Kidney (tissue), 13 donors: ENCODE measurements at regions not wholly inside any gene's neighbourhood (a gene's known extent, or its start where the extent isn't known, plus 50 kb on each side); places are given as distances from the start of the nearest gene placed in this dataset.

Experiments used
- DNase-seq, 5 donors: peaks; one replicate each; pipeline ENCODE4 v3.0.0-alpha.2; 2013 to 2020
- FAIRE-seq: peaks from 2 replicates; lab custom pipeline; 2012; peaks lifted over from hg19 to GRCh38; lab: Jason Lieb, UNC
- H3K27ac ChIP-seq, 2 donors: one replicate each; pipeline ENCODE4 v1.7.0; 2013; ENCODE audit warnings: low read depth in 2 of 2, low read length in 2 of 2, inconsistent platforms in 1 of 2
- H3K27me3 ChIP-seq: one replicate; pipeline ENCODE4 v1.7.1; 2013; ENCODE audit warnings: low read length, inconsistent platforms; ENCODE audit not compliant: control insufficient read depth, insufficient read depth
- H3K36me3 ChIP-seq, 3 donors: one replicate each; pipeline versions ENCODE4 v1.7.0 to v1.7.1; 2013; ENCODE audit warnings: low read length in 3 of 3, control low read depth in 1 of 3, inconsistent platforms in 1 of 3; ENCODE audit not compliant: insufficient read depth in 3 of 3, control insufficient read depth in 2 of 3
- H3K4me1 ChIP-seq, 3 donors: one replicate each; pipeline versions ENCODE4 v1.7.0 to v1.7.1; 2013; ENCODE audit warnings: low read length in 3 of 3, inconsistent platforms in 1 of 3, low read depth in 1 of 3; ENCODE audit not compliant: control insufficient read depth in 2 of 3, insufficient read depth in 2 of 3
- H3K4me3 ChIP-seq, 3 donors: one replicate each; pipeline versions ENCODE4 v1.7.0 to v1.8.1; 2013; ENCODE audit warnings: low read length in 3 of 3, control low read depth in 1 of 3, inconsistent platforms in 1 of 3
- H3K9ac ChIP-seq, 3 donors: one replicate each; pipeline versions ENCODE4 v1.7.0 to v1.7.1; 2013; ENCODE audit warnings: low read length in 3 of 3, control low read depth in 1 of 3, inconsistent platforms in 1 of 3
- H3K9me3 ChIP-seq, 3 donors: one replicate each; pipeline versions ENCODE4 v1.7.0 to v1.7.1; 2013; ENCODE audit warnings: low read length in 3 of 3, control low read depth in 1 of 3, inconsistent platforms in 1 of 3; ENCODE audit not compliant: control insufficient read depth in 2 of 3, insufficient read depth in 1 of 3
- CTCF ChIP-seq: IDR thresholded peaks from 3 replicates; pipeline ENCODE4 v1.5.1; 2012; ENCODE audit warnings: mild to moderate bottlenecking, moderate library complexity, borderline replicate concordance; ENCODE audit not compliant: insufficient read depth; ENCODE audit errors: extremely low read depth
- intact Hi-C: fragments of 100-400 bp; cut with DNase I; formaldehyde crosslinking; loops from one replicate; pipeline ENCODE4 v1.11.1; 2022
- donor health status: control.
- donor health status: control.
- donor health status: control.
- donor health status: control.
- donor health status: control.
- donor health status: DM: yes; HTN: yes; CAD: no.
- donor health status: Normal renal cell carcinoma (clear cell type).

- no peaks in the 10 kb centered on the region for H3K27me3 ChIP-seq
- intact Hi-C loops = no loop called here
- H3K9me3 ChIP-seq = peaks cover 0 to 3% (median 0%) of the 10 kb centered on the region in 3 donors
- DNase-seq (peak in 3 of 5 donors; percentile 38 to 77 (median 51)), FAIRE-seq (no peak)
- no peak overlapping the region for H3K27ac ChIP-seq
- H3K36me3 ChIP-seq = no peaks in the 10 kb centered on the region
- H3K9ac ChIP-seq = no peak overlapping the region
- no peaks in the 10 kb centered on the region for H3K4me1 ChIP-seq
- no peak overlapping the region for H3K4me3 ChIP-seq
- no peak for TF ChIP-seq CTCF
Observed at GRCh38 chr12:91620992-91621391, 438.4 kb upstream of the DCN start.

GRCh38 chr12:91620422-91620821 is 437.8 kb upstream of the DCN start:
- no peaks in the 10 kb centered on the region for H3K36me3 ChIP-seq
- no peaks in the 10 kb centered on the region for H3K27me3 ChIP-seq
- H3K9ac ChIP-seq = no peak overlapping the region
- no peaks in the 10 kb centered on the region for H3K4me1 ChIP-seq
- DNase-seq (no peak), FAIRE-seq (no peak)
- intact Hi-C loops = no loop called here
- no peaks in the 10 kb centered on the region for H3K9me3 ChIP-seq
- H3K4me3 ChIP-seq = no peak overlapping the region
- no peak for TF ChIP-seq CTCF
- H3K27ac ChIP-seq = no peak overlapping the region

GRCh38 chr12:91618281-91618680 is 435.7 kb upstream of the DCN start:
- FAIRE-seq = no peak
- intact Hi-C loops = no loop called here
- no peaks in the 10 kb centered on the region for H3K27me3 ChIP-seq
- TF ChIP-seq CTCF = no peak
- H3K27ac ChIP-seq = no peak overlapping the region
- no peaks in the 10 kb centered on the region for H3K36me3 ChIP-seq
- no peak for DNase-seq
- no peak overlapping the region for H3K9ac ChIP-seq
- H3K4me1 ChIP-seq = no peaks in the 10 kb centered on the region
- H3K4me3 ChIP-seq = no peak overlapping the region
- H3K9me3 ChIP-seq = no peaks in the 10 kb centered on the region

- FAIRE-seq (no peak), DNase-seq (no peak)
- Histone ChIP-seq H3K36me3 (no peaks in the 10 kb centered on the region), H3K9ac (no peak overlapping the region), H3K27me3 (no peaks in the 10 kb centered on the region), H3K4me1 (no peaks in the 10 kb centered on the region), H3K27ac (no peak overlapping the region), H3K4me3 (no peak overlapping the region), H3K9me3 (no peaks in the 10 kb centered on the region)
- no peak for TF ChIP-seq CTCF
- intact Hi-C loops = no loop called here
Observed at GRCh38 chr12:91617818-91618217, 435.2 kb upstream of the DCN start.
